ENCODE measurements at regions not wholly inside any gene's neighbourhood (a gene's known extent, or its start where the extent isn't known, plus 50 kb on each side); places are given as distances from the start of the nearest gene placed in this dataset.

- H3K36me3 ChIP-seq (ENCODE audit: low read depth) = no peaks in the 10 kb centered on the region
- H3K27me3 ChIP-seq (ENCODE audit: insufficient read depth, poor library complexity, severe bottlenecking) = no peaks in the 10 kb centered on the region
- H3K27ac ChIP-seq (ENCODE audit: poor library complexity, severe bottlenecking) = no peak overlapping the region
- TF ChIP-seq, protein P1, sequence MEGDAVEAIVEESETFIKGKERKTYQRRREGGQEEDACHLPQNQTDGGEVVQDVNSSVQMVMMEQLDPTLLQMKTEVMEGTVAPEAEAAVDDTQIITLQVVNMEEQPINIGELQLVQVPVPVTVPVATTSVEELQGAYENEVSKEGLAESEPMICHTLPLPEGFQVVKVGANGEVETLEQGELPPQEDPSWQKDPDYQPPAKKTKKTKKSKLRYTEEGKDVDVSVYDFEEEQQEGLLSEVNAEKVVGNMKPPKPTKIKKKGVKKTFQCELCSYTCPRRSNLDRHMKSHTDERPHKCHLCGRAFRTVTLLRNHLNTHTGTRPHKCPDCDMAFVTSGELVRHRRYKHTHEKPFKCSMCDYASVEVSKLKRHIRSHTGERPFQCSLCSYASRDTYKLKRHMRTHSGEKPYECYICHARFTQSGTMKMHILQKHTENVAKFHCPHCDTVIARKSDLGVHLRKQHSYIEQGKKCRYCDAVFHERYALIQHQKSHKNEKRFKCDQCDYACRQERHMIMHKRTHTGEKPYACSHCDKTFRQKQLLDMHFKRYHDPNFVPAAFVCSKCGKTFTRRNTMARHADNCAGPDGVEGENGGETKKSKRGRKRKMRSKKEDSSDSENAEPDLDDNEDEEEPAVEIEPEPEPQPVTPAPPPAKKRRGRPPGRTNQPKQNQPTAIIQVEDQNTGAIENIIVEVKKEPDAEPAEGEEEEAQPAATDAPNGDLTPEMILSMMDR (IDR thresholded peaks at IDR 0.05; ENCODE audit: poor library complexity, severe bottlenecking) = no peak
- no peaks in the 10 kb centered on the region for H3K9me3 ChIP-seq (ENCODE audit: severe bottlenecking)
- DNase-seq (ENCODE audit: low spot score) = no peak
- no peak overlapping the region for H3K4me3 ChIP-seq (ENCODE audit: severe bottlenecking)
- H3K4me1 ChIP-seq (ENCODE audit: insufficient read depth, poor library complexity, severe bottlenecking) = no peaks in the 10 kb centered on the region
- no peak for ATAC-seq (ENCODE audit: low read depth)
Measured at GRCh38 chrX:113058634-113059033, 218.0 kb upstream of the AMOT start.

DNA sequence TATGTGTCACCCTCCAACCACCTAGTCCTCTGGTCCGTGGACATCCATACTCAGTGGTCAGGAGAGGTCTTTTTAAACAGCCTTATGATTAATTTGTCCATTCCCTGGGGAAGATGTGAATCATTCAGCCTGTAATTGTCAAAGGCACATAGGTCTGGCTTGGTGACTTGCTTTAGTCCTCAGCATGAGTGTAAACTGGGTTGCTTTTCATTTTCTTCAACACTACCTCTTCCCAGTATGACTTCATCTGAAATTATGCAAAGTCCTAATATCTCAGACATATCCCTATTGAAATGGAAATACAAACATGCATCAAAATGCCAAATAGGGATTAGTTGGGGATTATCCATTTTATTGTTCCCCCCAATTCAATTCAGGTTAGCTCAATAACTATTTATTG, 208.3 kb upstream of the AMOT start:
- no peaks in the 10 kb centered on the region for H3K4me1 ChIP-seq (ENCODE audit: insufficient read depth, poor library complexity, severe bottlenecking)
- no peak overlapping the region for H3K27ac ChIP-seq (ENCODE audit: poor library complexity, severe bottlenecking)
- H3K27me3 ChIP-seq (ENCODE audit: insufficient read depth, poor library complexity, severe bottlenecking) = no peaks in the 10 kb centered on the region
- H3K9me3 ChIP-seq (ENCODE audit: severe bottlenecking) = no peaks in the 10 kb centered on the region
- no peak overlapping the region for H3K4me3 ChIP-seq (ENCODE audit: severe bottlenecking)
- ATAC-seq (ENCODE audit: low read depth) (no peak), DNase-seq (ENCODE audit: low spot score) (no peak)
- H3K36me3 ChIP-seq (ENCODE audit: low read depth) = no peaks in the 10 kb centered on the region
- TF ChIP-seq, protein P1 (IDR thresholded peaks at IDR 0.05; ENCODE audit: poor library complexity, severe bottlenecking) = no peak

DNA sequence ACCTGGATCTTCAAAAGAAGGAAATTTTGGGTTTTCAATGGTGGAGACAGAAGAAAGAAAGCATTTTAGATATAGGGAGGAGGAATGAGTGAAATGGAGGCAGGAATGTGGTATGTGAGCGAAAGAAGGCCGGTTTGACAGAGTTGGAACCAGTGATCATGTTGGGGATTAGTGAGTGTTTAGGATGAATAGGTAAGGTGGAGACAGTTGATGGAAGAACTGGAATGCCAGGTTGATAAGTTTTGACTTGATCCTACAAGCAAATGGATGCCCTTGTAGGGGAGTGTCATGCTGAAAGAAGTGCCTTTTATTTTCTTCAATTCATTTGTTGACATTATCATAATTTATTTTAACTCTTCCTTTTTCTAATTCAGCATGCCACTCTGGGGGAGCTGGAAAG, 207.8 kb upstream of the AMOT start:
- H3K4me3 ChIP-seq (ENCODE audit: severe bottlenecking) = no peak overlapping the region
- no peak overlapping the region for H3K27ac ChIP-seq (ENCODE audit: poor library complexity, severe bottlenecking)
- ATAC-seq (ENCODE audit: low read depth) (no peak), DNase-seq (ENCODE audit: low spot score) (no peak)
- H3K36me3 ChIP-seq (ENCODE audit: low read depth) = no peaks in the 10 kb centered on the region
- TF ChIP-seq, protein P1 (IDR thresholded peaks at IDR 0.05; ENCODE audit: poor library complexity, severe bottlenecking) = no peak
- H3K27me3 ChIP-seq (ENCODE audit: insufficient read depth, poor library complexity, severe bottlenecking) = no peaks in the 10 kb centered on the region
- no peaks in the 10 kb centered on the region for H3K9me3 ChIP-seq (ENCODE audit: severe bottlenecking)
- no peaks in the 10 kb centered on the region for H3K4me1 ChIP-seq (ENCODE audit: insufficient read depth, poor library complexity, severe bottlenecking)

DNA sequence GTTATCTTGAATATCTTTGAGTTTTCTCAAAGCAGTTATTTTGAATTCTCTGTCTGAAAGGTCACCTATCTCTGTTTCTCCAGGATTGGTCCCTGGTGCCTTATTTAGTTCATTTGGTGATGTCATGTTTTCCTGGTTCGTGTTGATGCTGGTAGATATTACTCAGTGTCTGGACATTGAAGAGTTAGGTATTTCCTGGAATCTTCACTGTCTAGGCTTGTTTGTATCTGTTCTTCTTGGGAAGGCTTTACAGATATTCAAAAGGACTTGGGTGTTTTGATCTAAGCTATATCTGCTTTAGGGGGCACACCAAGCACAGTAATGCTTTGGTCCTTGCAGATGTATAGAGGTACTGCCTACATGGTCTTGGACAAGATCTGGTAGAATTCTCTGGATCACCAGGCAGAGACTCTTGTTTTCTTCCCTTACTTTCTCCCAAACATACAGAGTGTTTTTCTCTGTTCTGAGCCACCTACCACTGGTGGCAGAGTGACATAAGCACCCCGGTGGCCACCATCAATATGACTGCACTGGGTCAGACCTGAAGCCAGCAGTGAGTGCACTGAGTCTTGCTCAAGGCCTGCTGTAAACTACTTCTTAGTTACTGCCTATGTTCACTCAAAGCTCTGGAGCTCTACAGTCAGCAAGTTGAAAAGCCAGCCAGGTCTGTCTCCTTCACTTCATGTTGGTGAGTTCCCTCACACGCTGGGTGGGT, 193.5 kb upstream of the AMOT start:
- no peak overlapping the region for H3K4me3 ChIP-seq (ENCODE audit: severe bottlenecking)
- TF ChIP-seq, protein P1 (IDR thresholded peaks at IDR 0.05; ENCODE audit: poor library complexity, severe bottlenecking) = no peak
- DNase-seq (ENCODE audit: low spot score) = no peak
- no peak overlapping the region for H3K27ac ChIP-seq (ENCODE audit: poor library complexity, severe bottlenecking)
- no peaks in the 10 kb centered on the region for H3K4me1 ChIP-seq (ENCODE audit: insufficient read depth, poor library complexity, severe bottlenecking)
- no peaks in the 10 kb centered on the region for H3K27me3 ChIP-seq (ENCODE audit: insufficient read depth, poor library complexity, severe bottlenecking)
- H3K9me3 ChIP-seq (ENCODE audit: severe bottlenecking) = no peaks in the 10 kb centered on the region
- H3K36me3 ChIP-seq (ENCODE audit: low read depth) = no peaks in the 10 kb centered on the region
- ATAC-seq (ENCODE audit: low read depth) = no peak

DNA sequence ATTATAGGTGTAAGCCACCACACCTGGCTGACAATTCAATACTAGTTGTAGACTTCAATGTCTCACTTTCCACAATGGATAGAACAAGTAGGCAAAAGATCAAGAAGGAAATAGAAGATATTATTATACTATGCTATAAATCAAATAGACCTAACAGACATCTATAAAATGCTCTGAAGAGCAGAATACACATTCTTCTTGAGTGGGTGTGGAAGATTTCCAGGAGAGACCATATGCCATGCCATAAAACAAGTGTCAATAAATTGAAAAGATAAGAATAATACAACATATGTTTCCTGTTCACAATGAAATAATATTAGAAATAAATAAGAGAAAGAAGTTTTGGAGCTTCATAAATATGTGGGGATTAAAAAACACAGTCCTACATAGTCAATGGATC, 179.3 kb upstream of the AMOT start:
- DNase-seq (ENCODE audit: low spot score) (no peak), ATAC-seq (ENCODE audit: low read depth) (no peak)
- Histone ChIP-seq H3K4me3 (ENCODE audit: severe bottlenecking) (no peak overlapping the region), H3K36me3 (ENCODE audit: low read depth) (no peaks in the 10 kb centered on the region), H3K9me3 (ENCODE audit: severe bottlenecking) (no peaks in the 10 kb centered on the region), H3K27me3 (ENCODE audit: insufficient read depth, poor library complexity, severe bottlenecking) (no peaks in the 10 kb centered on the region), H3K4me1 (ENCODE audit: insufficient read depth, poor library complexity, severe bottlenecking) (no peaks in the 10 kb centered on the region), H3K27ac (ENCODE audit: poor library complexity, severe bottlenecking) (no peak overlapping the region)
- TF ChIP-seq, protein P1 (IDR thresholded peaks at IDR 0.05; ENCODE audit: poor library complexity, severe bottlenecking) = no peak

Data from RWPE2 (cell line).